GM12891 (cell line): ENCODE measurements at regions not wholly inside any gene's neighbourhood (a gene's known extent, or its start where the extent isn't known, plus 50 kb on each side); places are given as distances from the start of the nearest gene placed in this dataset.

Source experiments
- DNase-seq: peaks from one replicate; pipeline ENCODE4 v3.0.0; 2011; ENCODE audit warnings: low spot score; ENCODE audit not compliant: insufficient read length
- FAIRE-seq: peaks from 2 replicates; lab custom pipeline; 2011; peaks lifted over from hg19 to GRCh38; lab: Jason Lieb, UNC
- PAX5 ChIP-seq: IDR thresholded peaks from 2 replicates; pipeline ENCODE4 v1.6.1; 2011; ENCODE audit warnings: low read length, moderate library complexity, mild to moderate bottlenecking; ENCODE audit not compliant: insufficient read depth, severe bottlenecking
- POLR2A ChIP-seq: IDR thresholded peaks from 2 replicates; pipeline ENCODE4 v1.6.1; 2011; ENCODE audit warnings: low read depth, low read length, control low read depth
- POLR2AphosphoS5 ChIP-seq: IDR thresholded peaks from 2 replicates; pipeline ENCODE4 v1.6.1; 2011; ENCODE audit warnings: low read depth, low read length, control low read depth
- POU2F2 ChIP-seq: IDR thresholded peaks from 2 replicates; pipeline ENCODE4 v1.6.1; 2011; ENCODE audit warnings: low read depth, mild to moderate bottlenecking, control low read depth, low read length, moderate library complexity
- SPI1 ChIP-seq: IDR thresholded peaks from 2 replicates; pipeline ENCODE4 v1.6.1; 2011; ENCODE audit warnings: low read depth, low read length, control low read depth
- TAF1 ChIP-seq: IDR thresholded peaks from 2 replicates; pipeline ENCODE4 v1.6.1; 2011; ENCODE audit warnings: low read depth, low read length, control low read depth

DNA sequence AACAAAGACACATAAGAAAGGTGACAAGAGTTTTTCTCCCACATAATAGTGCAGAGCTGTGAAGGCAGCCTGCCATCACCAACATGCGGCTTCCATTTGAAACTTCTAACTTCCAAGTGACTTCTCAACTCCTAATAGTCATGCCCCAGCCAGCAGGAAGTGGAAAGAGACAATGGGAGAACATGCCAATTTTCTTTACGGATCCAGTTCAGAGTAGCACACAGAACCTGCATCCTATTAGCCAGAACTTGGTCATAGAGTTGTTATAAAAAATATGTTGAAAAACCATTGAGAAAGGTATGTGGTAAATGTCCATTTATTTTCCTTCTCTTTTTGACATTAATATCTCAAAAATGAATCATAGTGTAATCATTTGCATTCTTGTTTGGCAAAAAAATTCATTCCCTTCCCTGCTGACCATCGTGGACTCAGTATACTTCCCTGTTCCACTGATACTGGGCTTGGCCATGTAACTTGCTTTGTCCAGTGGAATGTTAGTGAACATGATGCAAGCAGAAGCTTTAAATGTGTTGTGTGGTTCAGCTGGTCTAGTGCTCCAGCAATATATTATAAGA lies 197.4 kb downstream of the SEC16B start:
- FAIRE-seq: no peak
- DNase-seq: no peak
- no peak for TF ChIP-seq POU2F2
- no peak for TF ChIP-seq PAX5
- TF ChIP-seq POLR2A: no peak
- TF ChIP-seq POLR2AphosphoS5: no peak

DNA sequence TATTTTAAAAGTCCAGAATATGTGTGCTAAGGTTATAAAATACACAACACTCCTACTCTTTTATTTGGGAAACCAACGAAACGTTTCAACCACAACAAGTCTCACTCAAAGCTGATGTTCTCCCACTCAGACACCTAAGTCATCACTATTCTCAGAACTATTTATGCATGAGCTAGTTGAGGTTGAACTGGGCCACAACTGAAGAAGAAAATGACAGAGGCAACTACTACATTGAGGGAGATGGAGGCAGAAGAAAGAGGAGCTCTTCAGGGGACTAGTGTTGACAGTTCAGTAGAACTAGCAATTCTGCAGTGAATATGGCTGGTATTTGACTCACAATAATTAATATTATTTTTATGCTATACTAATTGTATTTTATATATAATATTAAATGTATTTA lies 198.2 kb downstream of the SEC16B start:
- DNase-seq (no peak), FAIRE-seq (no peak)
- TF ChIP-seq TAF1 (no peak), POLR2A (no peak), SPI1 (no peak), POU2F2 (no peak), POLR2AphosphoS5 (no peak), PAX5 (no peak)

DNA sequence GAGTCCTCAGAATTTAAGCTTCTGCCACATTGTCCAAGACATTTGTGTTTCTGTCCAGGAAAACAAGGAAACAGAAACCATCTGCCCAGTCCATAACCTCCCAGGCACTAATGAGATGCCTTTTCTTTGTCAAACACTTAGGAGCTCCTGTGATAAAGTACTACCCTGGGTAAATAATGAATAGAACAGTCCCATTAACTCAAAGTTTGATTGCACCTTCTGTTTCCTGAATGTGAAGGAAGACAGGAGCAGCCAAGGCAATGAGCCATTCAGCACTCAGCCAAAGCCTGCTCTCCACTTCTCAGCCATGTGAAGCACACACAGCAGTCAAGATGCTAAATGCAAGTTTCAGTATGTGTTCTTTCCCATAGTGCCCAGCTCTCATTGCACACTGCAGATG lies 199.8 kb downstream of the SEC16B start:
- TF ChIP-seq POLR2AphosphoS5 (no peak), POLR2A (no peak), PAX5 (no peak), POU2F2 (no peak), SPI1 (no peak), TAF1 (no peak)
- no peak for FAIRE-seq

DNA sequence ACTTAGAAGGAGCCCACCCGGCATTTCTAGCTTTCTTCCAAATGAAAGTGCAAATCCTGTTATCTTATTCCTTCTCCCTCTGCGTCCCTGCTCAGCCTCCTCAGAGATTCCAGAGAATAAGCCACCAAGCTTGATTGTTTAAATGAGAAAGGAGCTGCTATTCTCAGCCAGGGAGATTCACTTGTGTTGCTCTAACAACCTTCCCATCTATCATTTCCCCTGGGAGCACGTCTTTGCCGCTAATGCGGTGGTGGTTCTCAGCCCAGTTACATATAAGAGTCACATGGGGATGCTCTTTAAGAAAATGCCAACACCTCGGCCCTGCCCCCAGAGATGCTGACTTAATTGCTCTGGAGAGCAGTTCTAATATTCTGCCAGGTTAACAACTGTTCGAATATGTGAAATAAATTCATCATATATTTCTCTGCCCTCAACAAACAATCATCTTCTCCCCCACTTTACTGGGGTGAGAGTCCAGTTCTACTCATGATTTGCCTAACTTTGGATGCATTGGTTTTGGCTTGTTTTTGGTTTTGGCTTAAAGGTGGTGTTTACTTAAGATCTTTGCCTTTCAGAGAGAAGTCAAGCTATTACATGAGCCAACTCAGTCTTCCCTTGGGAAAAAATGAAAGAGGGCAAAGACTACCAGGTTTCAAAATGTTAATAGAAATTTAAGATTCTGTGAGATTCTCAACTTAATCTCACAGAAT lies 213.9 kb downstream of the SEC16B start:
- FAIRE-seq: no peak
- TF ChIP-seq SPI1: no peak
- no peak for TF ChIP-seq POLR2A
- TF ChIP-seq POLR2AphosphoS5: no peak
- no peak for TF ChIP-seq PAX5
- DNase-seq: no peak

More for the DNA sequence above, 199.8 kb downstream of the SEC16B start:
- no peak for DNase-seq

DNA sequence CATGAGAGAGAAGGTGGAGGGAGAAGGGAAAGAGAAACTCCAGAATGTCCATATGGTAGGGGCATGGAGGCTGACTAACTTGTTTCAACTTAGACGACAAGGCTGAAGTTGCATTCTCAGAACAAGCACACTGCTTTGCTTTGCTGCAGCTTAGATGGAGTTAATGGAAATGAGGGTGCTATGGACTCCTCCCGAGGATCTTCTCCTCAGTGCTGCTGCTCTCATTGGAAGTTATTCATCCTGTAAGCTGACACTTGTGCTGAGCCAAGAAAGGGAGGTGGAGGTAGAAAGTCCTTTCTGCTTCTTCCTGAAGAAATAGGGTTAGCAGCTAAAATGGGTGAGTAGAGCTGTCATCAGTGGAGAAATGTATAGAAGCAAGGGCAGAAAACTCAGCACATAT lies 215.3 kb downstream of the SEC16B start:
- TF ChIP-seq SPI1: no peak
- no peak for FAIRE-seq
- DNase-seq: no peak

DNA sequence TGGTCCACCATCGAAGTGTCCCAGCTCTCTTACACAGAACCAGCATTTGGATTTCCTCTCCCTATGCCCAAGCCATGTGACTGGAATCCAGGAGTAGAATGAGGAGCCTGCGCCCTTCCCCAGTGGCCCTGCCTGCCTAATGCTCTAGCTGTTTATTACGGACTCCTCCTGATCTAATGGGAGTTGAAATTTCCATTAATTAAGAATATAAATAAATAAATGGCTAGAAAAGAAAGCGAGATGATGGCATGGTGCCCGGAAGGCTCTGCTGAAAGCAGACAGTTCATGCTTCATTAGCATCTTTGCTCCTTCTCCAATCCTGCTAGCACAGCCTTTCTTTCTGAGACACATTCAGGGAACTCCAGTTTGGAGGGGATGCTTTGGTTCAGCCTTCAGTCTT lies 216.2 kb downstream of the SEC16B start:
- DNase-seq (no peak), FAIRE-seq (no peak)
- no peak for TF ChIP-seq POU2F2
- TF ChIP-seq PAX5: no peak
- no peak for TF ChIP-seq POLR2AphosphoS5
- TF ChIP-seq TAF1: no peak
- TF ChIP-seq POLR2A: no peak
- no peak for TF ChIP-seq SPI1

DNA sequence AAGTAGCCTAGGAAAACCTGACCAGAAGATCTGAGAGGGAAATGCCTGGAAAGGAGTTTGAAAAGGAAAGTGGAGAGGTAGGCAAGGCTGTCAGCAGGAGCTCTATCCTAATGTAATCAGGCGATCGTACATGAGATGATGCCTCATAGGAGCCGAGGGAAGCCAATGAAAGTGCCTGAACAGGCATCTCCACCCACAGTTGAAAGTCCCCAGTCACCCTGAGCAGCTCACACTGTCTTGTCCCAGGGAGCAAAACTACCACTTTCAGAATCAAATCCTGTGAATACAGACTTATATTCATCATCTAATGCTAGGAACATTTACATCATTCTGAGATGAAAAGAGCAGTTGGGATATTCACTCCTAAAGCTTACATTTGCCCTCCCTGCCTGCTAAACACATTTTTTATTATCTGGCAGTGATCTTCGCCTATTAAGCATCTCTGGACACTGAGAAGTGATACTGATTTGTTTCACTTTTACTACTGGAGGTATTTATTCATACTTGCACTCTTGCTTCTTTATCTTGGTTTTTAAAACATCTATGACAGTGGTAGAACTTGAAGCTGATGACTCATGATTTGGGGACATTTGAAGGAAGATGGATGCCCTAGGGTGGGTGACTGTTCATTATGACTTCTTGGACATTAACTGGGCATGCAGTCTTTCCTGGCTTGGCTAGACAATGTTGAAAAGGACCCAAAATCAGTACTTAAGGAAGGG lies 221.6 kb downstream of the SEC16B start:
- TF ChIP-seq POLR2A (no peak), POLR2AphosphoS5 (no peak), PAX5 (no peak), TAF1 (no peak), POU2F2 (no peak), SPI1 (no peak)
- FAIRE-seq: no peak
- DNase-seq: no peak

DNA sequence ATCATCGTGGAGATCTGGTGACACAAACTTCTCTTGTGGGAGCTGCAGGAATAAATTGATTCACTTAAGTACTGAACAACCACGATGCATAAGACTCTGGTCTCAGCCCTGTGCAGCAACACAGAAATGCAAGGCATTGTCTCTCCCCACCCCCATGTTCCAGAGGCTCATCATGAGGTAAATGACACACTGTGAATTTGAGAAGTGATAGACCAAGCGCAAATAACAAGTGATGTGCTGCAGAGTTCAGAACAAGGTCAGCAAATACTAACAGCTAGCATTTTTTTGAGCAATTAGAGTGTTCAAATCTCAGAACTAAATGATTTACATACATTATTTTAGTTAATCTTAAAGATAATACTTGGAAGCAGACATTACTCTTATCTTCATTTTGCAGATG lies 223.7 kb downstream of the SEC16B start:
- no peak for DNase-seq
- FAIRE-seq: no peak

DNA sequence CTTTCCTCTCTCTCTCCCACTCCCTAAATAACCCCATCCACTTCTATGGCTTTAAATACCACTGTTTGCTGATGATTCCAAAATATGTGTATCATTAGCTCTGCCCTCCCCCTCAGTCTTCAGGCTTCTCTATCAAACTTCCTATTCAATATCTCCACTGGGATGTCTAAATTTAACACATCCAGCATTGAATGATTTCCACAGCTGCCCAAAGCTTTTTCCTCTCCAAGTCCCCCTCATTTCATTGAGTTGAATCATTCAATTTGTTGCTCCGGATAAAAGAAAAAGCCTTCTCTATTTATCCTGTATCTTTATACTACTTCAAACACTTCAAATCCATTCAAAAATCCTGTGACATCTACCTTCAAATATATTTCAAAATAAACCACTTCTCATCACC lies 225.0 kb downstream of the SEC16B start:
- no peak for FAIRE-seq
- TF ChIP-seq SPI1 (no peak), TAF1 (no peak), POLR2AphosphoS5 (no peak), PAX5 (no peak), POLR2A (no peak), POU2F2 (no peak)
- DNase-seq: no peak

More for the DNA sequence above, 223.7 kb downstream of the SEC16B start:
- TF ChIP-seq TAF1 (no peak), POU2F2 (no peak), POLR2A (no peak), POLR2AphosphoS5 (no peak), SPI1 (no peak), PAX5 (no peak)

DNA sequence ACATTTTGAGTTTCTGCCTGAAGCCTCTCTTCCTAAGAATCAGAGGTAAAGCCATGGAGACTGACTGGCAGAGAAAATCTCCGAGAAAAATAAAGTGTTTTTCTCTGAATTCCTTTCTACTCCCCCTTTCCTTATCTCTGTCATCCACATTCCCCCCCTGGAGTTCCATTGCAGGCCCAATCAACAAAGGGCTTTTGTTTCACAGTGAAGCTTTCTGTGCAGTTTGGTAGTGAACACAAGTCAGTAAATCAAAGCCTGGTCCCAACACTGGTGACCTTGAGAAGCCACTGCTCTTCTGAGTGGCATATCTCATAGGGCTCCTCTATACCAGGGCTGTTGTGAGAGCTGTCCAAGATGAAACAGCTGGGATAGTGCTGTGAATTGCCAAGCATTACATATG lies 228.4 kb downstream of the SEC16B start:
- no peak for TF ChIP-seq TAF1
- no peak for TF ChIP-seq POLR2AphosphoS5
- no peak for TF ChIP-seq POLR2A
- TF ChIP-seq SPI1: no peak
- TF ChIP-seq POU2F2: no peak
- no peak for TF ChIP-seq PAX5
- no peak for FAIRE-seq
- no peak for DNase-seq

DNA sequence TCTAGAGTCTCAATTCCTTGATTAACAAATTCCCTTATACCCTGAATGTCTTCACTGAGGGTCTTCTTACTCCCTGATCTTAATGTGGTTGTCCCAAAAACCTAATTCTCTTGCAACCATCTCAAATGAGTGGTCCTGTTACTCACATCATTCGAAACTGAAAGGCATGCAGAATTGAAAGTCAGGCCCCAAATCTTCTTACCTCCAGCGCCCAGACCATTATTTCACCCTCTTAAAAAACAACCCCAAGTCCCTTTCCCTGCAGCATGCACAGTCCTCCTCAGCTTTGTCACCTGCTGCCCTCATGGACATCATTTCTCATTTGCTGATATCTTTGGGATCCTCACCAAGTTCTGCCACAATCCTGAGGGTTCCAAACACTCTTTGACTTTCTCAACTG lies 230.1 kb downstream of the SEC16B start:
- TF ChIP-seq TAF1 (no peak), POU2F2 (no peak), POLR2A (no peak), SPI1 (no peak), POLR2AphosphoS5 (no peak)
- no peak for DNase-seq
- no peak for FAIRE-seq
